ENCODE measurements at regions not wholly inside any gene's neighbourhood (a gene's known extent, or its start where the extent isn't known, plus 50 kb on each side); places are given as distances from the start of the nearest gene placed in this dataset.

DNA sequence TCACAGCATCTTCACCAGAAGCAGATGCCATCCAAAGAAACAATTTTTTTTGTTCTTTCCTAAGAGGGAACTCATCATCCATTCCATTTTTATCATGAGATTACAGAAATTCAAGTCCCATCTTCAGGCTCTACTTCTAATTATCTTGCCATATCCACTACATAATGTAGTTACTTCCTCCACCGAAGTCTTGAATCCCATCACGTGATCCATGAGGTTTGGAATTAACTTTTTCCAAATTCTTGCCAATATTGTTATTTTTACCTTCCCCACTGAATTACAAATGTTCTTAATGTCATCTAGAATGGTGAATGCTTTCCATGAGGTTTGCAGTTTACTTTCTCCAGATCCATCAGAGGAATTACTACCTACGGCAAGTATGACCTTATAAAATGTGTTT lies 1014.7 kb upstream of the LRRN3 start:
- Histone ChIP-seq H2AFZ (no peak overlapping the region), H3K9me3 (ENCODE audit: control insufficient read depth, low read length) (no peaks in the 10 kb centered on the region), H3K27me3 (ENCODE audit: control insufficient read depth, insufficient read depth, low read length) (no peaks in the 10 kb centered on the region), H3K79me2 (no peaks in the 10 kb centered on the region), H3K4me2 (ENCODE audit: low read length) (no peak overlapping the region), H3K4me1 (no peaks in the 10 kb centered on the region), H3K4me3 (ENCODE audit: low read depth, low read length) (no peak overlapping the region), H3K27ac (no peak overlapping the region), H3K36me3 (ENCODE audit: control insufficient read depth, insufficient read depth, low read length) (no peaks in the 10 kb centered on the region), H3K9ac (no peak overlapping the region)
- TF ChIP-seq, protein P1, sequence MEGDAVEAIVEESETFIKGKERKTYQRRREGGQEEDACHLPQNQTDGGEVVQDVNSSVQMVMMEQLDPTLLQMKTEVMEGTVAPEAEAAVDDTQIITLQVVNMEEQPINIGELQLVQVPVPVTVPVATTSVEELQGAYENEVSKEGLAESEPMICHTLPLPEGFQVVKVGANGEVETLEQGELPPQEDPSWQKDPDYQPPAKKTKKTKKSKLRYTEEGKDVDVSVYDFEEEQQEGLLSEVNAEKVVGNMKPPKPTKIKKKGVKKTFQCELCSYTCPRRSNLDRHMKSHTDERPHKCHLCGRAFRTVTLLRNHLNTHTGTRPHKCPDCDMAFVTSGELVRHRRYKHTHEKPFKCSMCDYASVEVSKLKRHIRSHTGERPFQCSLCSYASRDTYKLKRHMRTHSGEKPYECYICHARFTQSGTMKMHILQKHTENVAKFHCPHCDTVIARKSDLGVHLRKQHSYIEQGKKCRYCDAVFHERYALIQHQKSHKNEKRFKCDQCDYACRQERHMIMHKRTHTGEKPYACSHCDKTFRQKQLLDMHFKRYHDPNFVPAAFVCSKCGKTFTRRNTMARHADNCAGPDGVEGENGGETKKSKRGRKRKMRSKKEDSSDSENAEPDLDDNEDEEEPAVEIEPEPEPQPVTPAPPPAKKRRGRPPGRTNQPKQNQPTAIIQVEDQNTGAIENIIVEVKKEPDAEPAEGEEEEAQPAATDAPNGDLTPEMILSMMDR (IDR thresholded peaks at IDR 0.05) = no peak

DNA sequence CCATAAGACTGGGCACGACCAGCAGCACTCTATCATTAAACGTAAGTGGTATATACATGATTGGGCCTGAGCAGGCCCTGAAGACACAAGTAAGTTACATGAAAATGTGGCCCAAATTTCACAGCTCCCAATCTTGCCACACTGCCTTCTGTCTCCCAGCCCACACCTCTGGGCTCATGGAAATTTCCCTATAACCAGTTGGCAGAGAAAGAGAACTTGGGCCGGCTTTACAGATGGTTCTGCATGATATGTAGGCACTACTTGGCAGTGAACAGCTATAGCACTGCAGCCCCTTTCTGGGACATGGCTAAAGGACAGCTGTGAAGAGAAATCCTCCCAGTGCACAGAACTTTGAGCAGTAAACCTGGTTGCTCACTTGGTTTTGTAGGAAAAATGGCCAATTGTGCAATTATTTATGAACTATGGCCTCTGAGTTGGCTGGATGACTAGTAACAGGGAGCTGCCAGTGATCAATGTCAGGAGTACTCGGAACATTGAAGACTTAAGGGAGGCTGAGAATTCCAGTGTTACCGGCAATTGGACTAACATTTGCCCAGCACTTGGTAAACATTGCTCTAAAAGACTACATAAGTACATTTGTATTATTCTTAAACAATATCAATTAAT lies 1006.6 kb upstream of the LRRN3 start:
- TF ChIP-seq, protein P1 (IDR thresholded peaks at IDR 0.05) = no peak
- Histone ChIP-seq H3K4me2 (ENCODE audit: low read length) (no peak overlapping the region), H3K9ac (no peak overlapping the region), H3K27ac (no peak overlapping the region), H3K27me3 (ENCODE audit: control insufficient read depth, insufficient read depth, low read length) (no peaks in the 10 kb centered on the region), H3K36me3 (ENCODE audit: control insufficient read depth, insufficient read depth, low read length) (no peaks in the 10 kb centered on the region), H3K4me1 (no peaks in the 10 kb centered on the region), H2AFZ (no peak overlapping the region), H3K4me3 (ENCODE audit: low read depth, low read length) (no peak overlapping the region), H3K79me2 (no peaks in the 10 kb centered on the region), H3K9me3 (ENCODE audit: control insufficient read depth, low read length) (no peaks in the 10 kb centered on the region)

DNA sequence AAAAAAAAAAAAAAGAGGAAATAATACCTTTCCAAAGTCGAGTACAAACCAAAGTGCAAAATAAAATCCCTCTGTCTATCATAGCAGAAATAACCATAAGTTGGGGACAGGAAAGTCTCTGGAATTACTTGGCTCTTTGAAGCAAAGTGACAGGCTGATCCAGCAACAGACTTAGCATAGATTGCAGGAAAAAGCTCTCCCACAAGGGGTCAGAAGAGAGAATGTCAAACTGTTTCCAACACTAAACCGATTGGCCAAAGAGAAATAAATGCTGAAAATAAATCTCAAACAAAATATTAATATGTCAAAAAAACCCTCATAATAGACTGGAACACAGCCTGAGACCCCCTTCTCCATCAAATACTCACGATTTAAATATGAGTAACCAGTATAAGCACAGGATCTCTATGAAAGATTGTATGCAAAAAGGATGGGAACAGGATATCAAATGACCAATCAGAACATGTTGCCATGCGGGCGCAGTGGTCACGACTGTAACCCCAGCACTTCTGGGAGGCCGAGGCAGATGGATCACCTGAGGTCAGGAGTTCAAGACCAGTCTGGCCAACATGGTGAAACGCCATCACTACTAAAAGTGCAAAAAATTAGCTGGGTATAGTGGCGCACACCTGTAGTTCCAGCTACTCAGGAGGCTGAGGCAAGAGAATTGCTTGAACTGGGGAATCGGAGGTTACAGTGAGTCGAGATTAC lies 1000.7 kb upstream of the LRRN3 start:
- H3K9ac ChIP-seq = no peak overlapping the region
- H3K27ac ChIP-seq = no peak overlapping the region
- no peaks in the 10 kb centered on the region for H3K4me1 ChIP-seq
- no peak overlapping the region for H3K4me2 ChIP-seq (ENCODE audit: low read length)
- TF ChIP-seq, protein P1 (IDR thresholded peaks at IDR 0.05) = no peak
- H3K36me3 ChIP-seq (ENCODE audit: control insufficient read depth, insufficient read depth, low read length) = no peaks in the 10 kb centered on the region
- H3K79me2 ChIP-seq = no peaks in the 10 kb centered on the region
- no peaks in the 10 kb centered on the region for H3K9me3 ChIP-seq (ENCODE audit: control insufficient read depth, low read length)
- H2AFZ ChIP-seq = no peak overlapping the region
- H3K4me3 ChIP-seq (ENCODE audit: low read depth, low read length) = no peak overlapping the region
- no peaks in the 10 kb centered on the region for H3K27me3 ChIP-seq (ENCODE audit: control insufficient read depth, insufficient read depth, low read length)

DNA sequence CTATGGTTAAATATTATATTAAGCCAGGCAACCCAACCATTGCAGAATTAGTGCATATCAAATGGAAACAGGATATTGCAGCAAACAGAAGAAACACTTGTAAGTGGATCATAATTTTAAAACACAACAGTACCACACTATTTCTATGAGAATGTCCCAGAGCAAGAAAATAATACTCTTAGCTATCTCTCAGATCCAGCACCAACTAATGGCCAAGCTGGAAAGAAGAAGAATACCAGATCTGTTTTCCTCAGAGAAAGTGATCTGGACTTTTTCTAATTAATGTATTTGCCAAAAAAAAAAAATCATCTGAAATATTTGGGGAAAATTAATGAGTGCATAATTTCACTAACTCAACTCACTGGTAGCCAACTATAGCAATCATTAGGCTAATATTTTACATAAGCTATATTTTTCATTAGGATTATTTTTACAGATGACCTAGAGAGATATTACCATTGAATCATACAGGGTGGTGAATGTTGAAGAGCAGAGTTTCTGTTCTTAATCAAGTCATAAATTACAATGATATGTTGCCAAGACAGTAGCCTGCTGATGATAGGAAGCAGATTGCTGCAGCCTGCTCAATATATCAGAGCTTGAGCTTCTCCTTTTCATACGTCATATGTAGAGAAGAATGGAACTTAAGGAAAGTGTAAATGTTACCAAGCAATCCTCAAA lies 995.4 kb upstream of the LRRN3 start:
- Histone ChIP-seq H2AFZ (no peak overlapping the region), H3K36me3 (ENCODE audit: control insufficient read depth, insufficient read depth, low read length) (no peaks in the 10 kb centered on the region), H3K4me2 (ENCODE audit: low read length) (no peak overlapping the region), H3K79me2 (no peaks in the 10 kb centered on the region), H3K9me3 (ENCODE audit: control insufficient read depth, low read length) (no peaks in the 10 kb centered on the region), H3K9ac (no peak overlapping the region), H3K4me3 (ENCODE audit: low read depth, low read length) (no peak overlapping the region), H3K27me3 (ENCODE audit: control insufficient read depth, insufficient read depth, low read length) (no peaks in the 10 kb centered on the region), H3K27ac (no peak overlapping the region), H3K4me1 (no peaks in the 10 kb centered on the region)
- TF ChIP-seq, protein P1 (IDR thresholded peaks at IDR 0.05) = no peak
